OCI-LY3 (cell line): ENCODE measurements at regions not wholly inside any gene's neighbourhood (a gene's known extent, or its start where the extent isn't known, plus 50 kb on each side); places are given as distances from the start of the nearest gene placed in this dataset.

Source experiments
- H2AFZ ChIP-seq: fragments of 200-600, 300-600 bp; shearing (Covaris generic); 2 replicates; pipeline ENCODE4 v1.6.0; 2014; ENCODE audit warnings: antibody characterized with exemption, low read depth, low read length
- H3K27ac ChIP-seq: fragments of 200-600, 300-600 bp; sonication (generic); 2 replicates; pipeline ENCODE4 v1.5.1; 2014; ENCODE audit warnings: mild to moderate bottlenecking, low read length, moderate library complexity, mixed read lengths
- H3K27me3 ChIP-seq: fragments of 200-600, 300-600 bp; sonication (generic); 2 replicates; pipeline ENCODE4 v1.6.1; 2014; ENCODE audit warnings: low read depth, low read length, mixed read lengths
- H3K36me3 ChIP-seq: fragments of 200-600, 300-600 bp; sonication (generic); replicated peaks from 2 replicates; pipeline ENCODE3; 2014; ENCODE audit warnings: low read depth, low read length, mixed read lengths
- H3K4me1 ChIP-seq: fragments of 300-600, 200-600 bp; sonication (generic); 2 replicates; pipeline ENCODE4 v1.6.1; 2014; ENCODE audit warnings: low read length, mixed read lengths
- H3K4me2 ChIP-seq: fragments of 200-600, 300-600 bp; sonication (generic); 2 replicates; pipeline ENCODE4 v1.6.1; 2014; ENCODE audit warnings: low read length, mixed read lengths
- H3K4me3 ChIP-seq: fragments of 300-600, 200-600 bp; sonication (generic); 2 replicates; pipeline ENCODE4 v1.5.1; 2014; ENCODE audit warnings: antibody characterized with exemption, mild to moderate bottlenecking, low read length, moderate library complexity
- H3K79me2 ChIP-seq: fragments of 300-600, 200-600 bp; shearing (Covaris generic); 2 replicates; pipeline ENCODE4 v1.6.1; 2014; ENCODE audit warnings: mild to moderate bottlenecking, low read length, mixed read lengths
- H3K9ac ChIP-seq: fragments of 300-600, 200-600 bp; shearing (Covaris generic); 2 replicates; pipeline ENCODE4 v1.6.0; 2014; ENCODE audit warnings: mild to moderate bottlenecking, low read length, moderate library complexity
- H3K9me3 ChIP-seq: fragments of 200-600, 300-600 bp; shearing (Covaris generic); 2 replicates; pipeline ENCODE4 v1.6.1; 2014; ENCODE audit warnings: low read length, mixed read lengths; ENCODE audit not compliant: insufficient read depth
- H4K20me1 ChIP-seq: fragments of 200-600, 300-600 bp; sonication (generic); 2 replicates; pipeline ENCODE4 v1.6.1; 2016; ENCODE audit warnings: low read length, mixed read lengths; ENCODE audit not compliant: insufficient read depth
- CTCF ChIP-seq: fragments of 200-600, 300-600 bp; sonication (generic); IDR thresholded peaks from 2 replicates; pipeline ENCODE4 v1.5.1; 2014; ENCODE audit warnings: antibody characterized with exemption, low read length, low read depth
- EZH2phosphoT487 ChIP-seq: fragments of 200-600 bp; shearing (Covaris generic); IDR thresholded peaks from 2 replicates; pipeline ENCODE4 v1.6.1; 2018; ENCODE audit warnings: antibody characterized with exemption, mixed run types, low read depth

- H3K27ac ChIP-seq = no peak overlapping the region
- H3K27me3 ChIP-seq = no peaks in the 10 kb centered on the region
- H3K9ac ChIP-seq = no peak overlapping the region
These were observed 133.7 kb downstream of the DMRTA2 start for GRCh38 chr1:50289495-50289894.

GRCh38 chr1:50285994-50286393, 137.2 kb downstream of the DMRTA2 start:
- no peak overlapping the region for H3K27ac ChIP-seq
- H3K4me2 ChIP-seq = no peak overlapping the region
- H2AFZ ChIP-seq = no peak overlapping the region
- H3K4me1 ChIP-seq = no peaks in the 10 kb centered on the region
- no peaks in the 10 kb centered on the region for H3K27me3 ChIP-seq
- H3K4me3 ChIP-seq = no peak overlapping the region
- H4K20me1 ChIP-seq = no peaks in the 10 kb centered on the region
- no peaks in the 10 kb centered on the region for H3K9me3 ChIP-seq
- no peak overlapping the region for H3K9ac ChIP-seq
- no peaks in the 10 kb centered on the region for H3K79me2 ChIP-seq
- H3K36me3 ChIP-seq = no peaks in the 10 kb centered on the region
- TF ChIP-seq CTCF (no peak), EZH2phosphoT487 (no peak)

More at GRCh38 chr1:50289495-50289894, 133.7 kb downstream of the DMRTA2 start:
- Histone ChIP-seq H3K79me2 (no peaks in the 10 kb centered on the region), H3K4me1 (no peaks in the 10 kb centered on the region), H3K9me3 (no peaks in the 10 kb centered on the region), H4K20me1 (no peaks in the 10 kb centered on the region), H3K4me3 (no peak overlapping the region), H3K4me2 (no peak overlapping the region), H3K36me3 (no peaks in the 10 kb centered on the region), H2AFZ (no peak overlapping the region)
- TF ChIP-seq CTCF = no peak
- no peak for TF ChIP-seq EZH2phosphoT487

GRCh38 chr1:50279622-50280330, 143.5 kb downstream of the DMRTA2 start:
- no peaks in the 10 kb centered on the region for H3K4me1 ChIP-seq
- no peak overlapping the region for H3K4me3 ChIP-seq
- no peak overlapping the region for H3K4me2 ChIP-seq
- no peak for TF ChIP-seq CTCF
- no peak for TF ChIP-seq EZH2phosphoT487
- H3K36me3 ChIP-seq = no peaks in the 10 kb centered on the region
- no peak overlapping the region for H3K27ac ChIP-seq
- H3K9me3 ChIP-seq = no peaks in the 10 kb centered on the region
- no peaks in the 10 kb centered on the region for H3K27me3 ChIP-seq
- H3K9ac ChIP-seq = no peak overlapping the region
- no peaks in the 10 kb centered on the region for H3K79me2 ChIP-seq
- H4K20me1 ChIP-seq = no peaks in the 10 kb centered on the region
- H2AFZ ChIP-seq = no peak overlapping the region

- Histone ChIP-seq H3K36me3 (no peaks in the 10 kb centered on the region), H4K20me1 (no peaks in the 10 kb centered on the region), H3K4me2 (no peak overlapping the region), H2AFZ (no peak overlapping the region), H3K27ac (no peak overlapping the region), H3K4me3 (no peak overlapping the region), H3K9me3 (no peaks in the 10 kb centered on the region), H3K4me1 (no peaks in the 10 kb centered on the region), H3K9ac (no peak overlapping the region), H3K27me3 (no peaks in the 10 kb centered on the region), H3K79me2 (no peaks in the 10 kb centered on the region)
- no peak for TF ChIP-seq CTCF
- no peak for TF ChIP-seq EZH2phosphoT487
These were observed 144.3 kb downstream of the DMRTA2 start for GRCh38 chr1:50278961-50279360.
